ENCODE measurements at regions not wholly inside any gene's neighbourhood (a gene's known extent, or its start where the extent isn't known, plus 50 kb on each side); places are given as distances from the start of the nearest gene placed in this dataset.

GRCh38 chr21:15207231-15207630, 142.4 kb upstream of the NRIP1 start:
- Histone ChIP-seq H3K9me3 (no peaks in the 10 kb centered on the region), H3K4me3 (no peak overlapping the region), H3K4me1 (peaks cover 14% of the 10 kb centered on the region), H3K27me3 (ENCODE audit: low read depth) (no peaks in the 10 kb centered on the region), H3K27ac (no peak overlapping the region), H3K36me3 (no peaks in the 10 kb centered on the region)
- no peak for DNase-seq
- ATAC-seq: no peak
- intact Hi-C loops (cut with DNase I): no loop called here
- TF ChIP-seq, protein P1, sequence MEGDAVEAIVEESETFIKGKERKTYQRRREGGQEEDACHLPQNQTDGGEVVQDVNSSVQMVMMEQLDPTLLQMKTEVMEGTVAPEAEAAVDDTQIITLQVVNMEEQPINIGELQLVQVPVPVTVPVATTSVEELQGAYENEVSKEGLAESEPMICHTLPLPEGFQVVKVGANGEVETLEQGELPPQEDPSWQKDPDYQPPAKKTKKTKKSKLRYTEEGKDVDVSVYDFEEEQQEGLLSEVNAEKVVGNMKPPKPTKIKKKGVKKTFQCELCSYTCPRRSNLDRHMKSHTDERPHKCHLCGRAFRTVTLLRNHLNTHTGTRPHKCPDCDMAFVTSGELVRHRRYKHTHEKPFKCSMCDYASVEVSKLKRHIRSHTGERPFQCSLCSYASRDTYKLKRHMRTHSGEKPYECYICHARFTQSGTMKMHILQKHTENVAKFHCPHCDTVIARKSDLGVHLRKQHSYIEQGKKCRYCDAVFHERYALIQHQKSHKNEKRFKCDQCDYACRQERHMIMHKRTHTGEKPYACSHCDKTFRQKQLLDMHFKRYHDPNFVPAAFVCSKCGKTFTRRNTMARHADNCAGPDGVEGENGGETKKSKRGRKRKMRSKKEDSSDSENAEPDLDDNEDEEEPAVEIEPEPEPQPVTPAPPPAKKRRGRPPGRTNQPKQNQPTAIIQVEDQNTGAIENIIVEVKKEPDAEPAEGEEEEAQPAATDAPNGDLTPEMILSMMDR (IDR thresholded peaks at IDR 0.05): no peak

- H3K9me3 ChIP-seq: no peaks in the 10 kb centered on the region
- intact Hi-C loops (cut with DNase I): no loop called here
- DNase-seq (no peak), ATAC-seq (no peak)
- H3K36me3 ChIP-seq: no peaks in the 10 kb centered on the region
- no peak overlapping the region for H3K4me3 ChIP-seq
- H3K4me1 ChIP-seq: peaks cover 14% of the 10 kb centered on the region
- H3K27me3 ChIP-seq (ENCODE audit: low read depth): no peaks in the 10 kb centered on the region
- TF ChIP-seq, protein P1 (IDR thresholded peaks at IDR 0.05): no peak
- no peak overlapping the region for H3K27ac ChIP-seq
Observed at GRCh38 chr21:15207635-15208370, 143.0 kb upstream of the NRIP1 start.

DNA sequence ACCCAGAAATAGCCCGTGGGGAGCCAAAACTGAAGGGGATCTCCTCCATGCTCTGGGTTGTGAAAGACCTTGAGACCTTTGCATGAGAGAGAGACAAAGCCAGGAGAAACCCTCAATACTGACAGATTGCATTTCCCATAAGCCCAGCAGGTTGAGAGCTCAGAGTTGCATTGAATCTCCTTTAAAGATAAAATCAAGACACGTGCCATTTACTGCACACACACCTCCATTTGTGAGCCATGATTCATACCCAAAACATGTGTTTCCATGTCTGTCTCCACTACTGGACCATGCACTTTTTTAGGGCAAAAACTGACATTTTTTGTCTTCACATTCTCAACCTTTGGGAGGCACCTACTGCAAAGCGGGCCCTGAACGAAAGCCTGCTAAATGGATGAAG, 144.0 kb upstream of the NRIP1 start:
- Histone ChIP-seq H3K9me3 (no peaks in the 10 kb centered on the region), H3K36me3 (no peaks in the 10 kb centered on the region), H3K27me3 (ENCODE audit: low read depth) (no peaks in the 10 kb centered on the region), H3K4me3 (no peak overlapping the region), H3K4me1 (peaks cover 14% of the 10 kb centered on the region), H3K27ac (no peak overlapping the region)
- no peak for DNase-seq
- TF ChIP-seq, protein P1 (IDR thresholded peaks at IDR 0.05): no peak
- ATAC-seq: no peak
- intact Hi-C loops (cut with DNase I): no loop called here

DNA sequence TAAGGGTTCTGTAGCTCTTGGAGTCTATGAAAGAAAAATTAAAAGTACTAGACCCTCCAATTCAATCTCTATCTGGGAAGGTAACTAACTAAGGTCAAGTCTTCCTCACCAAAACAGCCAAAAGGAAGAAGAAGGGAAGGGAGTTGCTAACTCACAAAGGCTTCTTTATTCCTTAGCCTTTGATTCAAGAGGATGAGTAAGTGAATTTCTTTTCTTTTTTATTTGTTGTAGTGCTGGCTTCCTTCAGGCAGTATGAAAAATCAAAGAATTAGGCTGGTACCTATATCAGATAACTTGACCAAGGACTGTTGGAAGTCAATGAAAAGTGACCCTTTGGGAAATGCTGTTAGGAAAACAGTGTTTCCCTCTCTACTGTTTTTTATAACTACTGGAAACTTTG, 144.4 kb upstream of the NRIP1 start:
- Histone ChIP-seq H3K4me1 (peaks cover 14% of the 10 kb centered on the region), H3K27ac (no peak overlapping the region), H3K36me3 (no peaks in the 10 kb centered on the region), H3K4me3 (no peak overlapping the region), H3K9me3 (no peaks in the 10 kb centered on the region), H3K27me3 (ENCODE audit: low read depth) (no peaks in the 10 kb centered on the region)
- ATAC-seq (no peak), DNase-seq (no peak)
- intact Hi-C loops (cut with DNase I): no loop called here
- TF ChIP-seq, protein P1 (IDR thresholded peaks at IDR 0.05): no peak

DNA sequence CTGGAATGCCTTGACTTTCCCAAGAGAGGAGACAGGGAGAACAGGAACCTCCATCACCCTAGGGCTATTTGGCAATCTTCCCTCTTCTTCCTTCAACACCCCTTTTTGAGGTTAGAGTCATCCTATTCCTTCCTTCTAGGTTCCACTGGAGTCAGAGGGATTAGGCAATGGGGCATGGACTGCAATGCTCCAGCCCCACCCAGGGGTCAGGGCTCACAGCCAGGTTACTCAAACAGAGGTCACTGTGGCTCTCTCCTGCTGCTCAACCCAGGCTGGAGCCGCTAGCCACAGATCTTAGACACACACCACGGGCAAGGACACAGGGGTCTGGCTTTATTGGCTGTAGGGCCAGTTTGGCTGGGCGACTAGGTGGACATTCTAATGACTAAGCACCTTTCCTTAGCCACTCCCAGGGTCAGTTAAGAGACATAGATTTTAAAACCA, 145.5 kb upstream of the NRIP1 start:
- H3K27ac ChIP-seq: no peak overlapping the region
- H3K36me3 ChIP-seq: no peaks in the 10 kb centered on the region
- ATAC-seq: peak; percentile 78 to 85
- no peaks in the 10 kb centered on the region for H3K9me3 ChIP-seq
- DNase-seq: peak; percentile 85
- no peak overlapping the region for H3K4me3 ChIP-seq
- no peaks in the 10 kb centered on the region for H3K27me3 ChIP-seq (ENCODE audit: low read depth)
- TF ChIP-seq, protein P1 (IDR thresholded peaks at IDR 0.05): no peak
- intact Hi-C loops (cut with DNase I): no loop called here
- H3K4me1 ChIP-seq: peaks cover 14% of the 10 kb centered on the region
